ENCODE measurements at regions not wholly inside any gene's neighbourhood (a gene's known extent, or its start where the extent isn't known, plus 50 kb on each side); places are given as distances from the start of the nearest gene placed in this dataset.

DNA sequence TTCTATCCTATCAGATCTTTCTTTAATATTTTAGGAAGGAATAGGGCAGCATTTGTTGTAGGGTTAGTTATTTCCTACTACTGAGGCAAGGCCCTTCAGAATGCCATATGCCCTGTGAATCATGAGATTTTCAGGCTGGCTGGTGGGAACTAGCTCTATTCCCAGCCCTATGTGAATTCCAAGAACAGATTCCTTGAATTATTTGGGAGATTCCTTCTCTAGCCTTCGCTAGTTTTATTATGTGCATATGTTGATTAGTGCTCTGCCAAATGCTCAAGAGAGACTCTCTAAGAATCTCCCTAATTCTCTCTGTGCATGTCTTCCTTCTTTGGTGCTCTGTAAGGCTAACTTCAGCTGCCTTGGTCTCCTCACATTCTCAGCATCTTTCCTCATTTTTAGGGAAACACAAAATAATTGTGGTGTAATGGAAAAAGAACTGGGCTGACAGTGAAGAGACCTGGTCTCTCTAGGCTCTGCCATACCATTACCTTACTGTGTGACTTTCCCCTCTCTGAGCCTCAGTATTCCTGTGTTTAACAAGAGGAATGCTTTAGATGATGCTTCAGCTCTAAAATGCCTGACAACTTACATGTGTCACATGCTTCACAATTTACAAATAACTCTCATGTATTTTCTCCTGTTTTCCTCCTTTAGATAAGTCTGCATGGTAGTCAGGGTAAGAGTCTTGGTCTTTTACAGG is 79.7 kb downstream of the VMA21 start:
- Mint-ChIP-seq H3K36me3 (no peaks in the 10 kb centered on the region), H3K4me3 (no peak overlapping the region), H3K27me3 (peaks cover 6% of the 10 kb centered on the region), H3K9me3 (peaks cover 0 to under 1% (median 0%) of the 10 kb centered on the region in 7 donors), H3K27ac (no peak overlapping the region), H3K4me1 (no peaks in the 10 kb centered on the region)
- ATAC-seq (ENCODE audit: low read depth in 2 of 2) (no peak), DNase-seq (no peak)
- Histone ChIP-seq H3K4me1 (ENCODE audit: control insufficient read depth, insufficient read depth, low read length, poor library complexity, severe bottlenecking) (no peaks in the 10 kb centered on the region), H3K27ac (ENCODE audit: insufficient read depth, low read length, poor library complexity, severe bottlenecking) (no peak overlapping the region), H3K27me3 (ENCODE audit: control insufficient read depth, insufficient read depth, low read length) (no peaks in the 10 kb centered on the region), H3K36me3 (ENCODE audit: control insufficient read depth, insufficient read depth, low read length) (no peaks in the 10 kb centered on the region), H3K4me3 (ENCODE audit: low read depth, low read length) (no peak overlapping the region), H3K9me3 (ENCODE audit: control insufficient read depth in 2 of 2, low read length in 2 of 2) (no peaks in the 10 kb centered on the region)

DNA sequence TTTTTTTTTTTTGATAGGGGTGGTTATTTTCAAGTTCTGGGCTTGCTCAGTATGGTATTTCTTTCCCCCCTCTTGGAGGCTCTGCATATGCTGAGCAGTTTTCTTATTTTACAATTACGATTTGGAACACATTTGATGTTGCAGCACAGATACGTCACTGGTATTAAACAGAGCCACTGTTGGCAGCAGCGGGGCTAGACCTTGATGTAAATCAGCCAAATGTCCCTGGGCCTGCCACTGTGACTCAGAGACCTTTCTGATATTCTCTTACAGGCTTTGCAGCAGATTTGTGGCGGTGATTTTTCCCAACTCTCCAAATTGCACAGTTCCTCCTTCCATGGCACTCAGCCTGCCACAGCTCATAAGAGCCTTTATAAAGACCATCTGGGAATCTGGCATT is 81.1 kb downstream of the VMA21 start:
- no peak for ATAC-seq (ENCODE audit: low read depth in 2 of 2)
- no peak overlapping the region for H3K4me3 Mint-ChIP-seq
- H3K27ac Mint-ChIP-seq = no peak overlapping the region

DNA sequence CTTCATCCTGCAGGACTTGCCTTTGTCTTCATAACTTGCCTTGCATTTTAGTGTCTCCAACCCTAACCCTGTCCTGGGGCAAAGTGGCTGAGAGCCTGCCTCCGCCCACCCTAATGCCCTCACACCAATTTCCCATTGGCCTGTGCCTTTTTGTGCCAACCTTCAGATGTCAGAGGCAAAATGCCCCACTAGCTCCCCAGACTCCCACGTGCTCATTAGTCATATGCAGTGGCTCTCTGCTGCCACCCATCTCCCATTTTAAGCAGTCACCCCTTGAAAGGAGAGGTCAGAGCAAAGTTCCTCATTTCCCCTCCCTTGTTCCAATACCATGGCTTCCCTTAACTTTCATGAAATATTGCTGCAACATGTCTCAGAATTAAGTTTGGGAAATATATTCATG is 74.8 kb upstream of the PASD1 start:
- no peaks in the 10 kb centered on the region for H3K36me3 ChIP-seq (ENCODE audit: control insufficient read depth, insufficient read depth, low read length)
- Mint-ChIP-seq H3K27ac (no peak overlapping the region), H3K4me1 (no peaks in the 10 kb centered on the region), H3K36me3 (no peaks in the 10 kb centered on the region), H3K4me3 (no peak overlapping the region), H3K9me3 (peaks cover 0 to 2% (median 0%) of the 10 kb centered on the region in 7 donors), H3K27me3 (no peaks in the 10 kb centered on the region)
- H3K4me1 ChIP-seq (ENCODE audit: control insufficient read depth, insufficient read depth, low read length, poor library complexity, severe bottlenecking) = no peaks in the 10 kb centered on the region
- no peak overlapping the region for H3K27ac ChIP-seq (ENCODE audit: insufficient read depth, low read length, poor library complexity, severe bottlenecking)
- DNase-seq (peak in 2 of 3 donors; percentile 2 to 27), ATAC-seq (ENCODE audit: low read depth in 2 of 2) (no peak)
- H3K4me3 ChIP-seq (ENCODE audit: low read depth, low read length) = no peak overlapping the region
- H3K9me3 ChIP-seq (ENCODE audit: control insufficient read depth in 2 of 2, low read length in 2 of 2) = no peaks in the 10 kb centered on the region
- no peaks in the 10 kb centered on the region for H3K27me3 ChIP-seq (ENCODE audit: control insufficient read depth, insufficient read depth, low read length)

More for the DNA sequence above, 81.1 kb downstream of the VMA21 start:
- no peaks in the 10 kb centered on the region for H3K27me3 ChIP-seq (ENCODE audit: control insufficient read depth, insufficient read depth, low read length)
- Mint-ChIP-seq H3K4me1 (no peaks in the 10 kb centered on the region), H3K36me3 (no peaks in the 10 kb centered on the region), H3K9me3 (peaks cover 0 to 2% (median 0%) of the 10 kb centered on the region in 7 donors), H3K27me3 (peaks cover 6% of the 10 kb centered on the region)
- no peak overlapping the region for H3K27ac ChIP-seq (ENCODE audit: insufficient read depth, low read length, poor library complexity, severe bottlenecking)
- H3K36me3 ChIP-seq (ENCODE audit: control insufficient read depth, insufficient read depth, low read length) = no peaks in the 10 kb centered on the region
- no peak for DNase-seq
- H3K9me3 ChIP-seq (ENCODE audit: control insufficient read depth in 2 of 2, low read length in 2 of 2) = no peaks in the 10 kb centered on the region
- no peaks in the 10 kb centered on the region for H3K4me1 ChIP-seq (ENCODE audit: control insufficient read depth, insufficient read depth, low read length, poor library complexity, severe bottlenecking)
- H3K4me3 ChIP-seq (ENCODE audit: low read depth, low read length) = no peak overlapping the region

DNA sequence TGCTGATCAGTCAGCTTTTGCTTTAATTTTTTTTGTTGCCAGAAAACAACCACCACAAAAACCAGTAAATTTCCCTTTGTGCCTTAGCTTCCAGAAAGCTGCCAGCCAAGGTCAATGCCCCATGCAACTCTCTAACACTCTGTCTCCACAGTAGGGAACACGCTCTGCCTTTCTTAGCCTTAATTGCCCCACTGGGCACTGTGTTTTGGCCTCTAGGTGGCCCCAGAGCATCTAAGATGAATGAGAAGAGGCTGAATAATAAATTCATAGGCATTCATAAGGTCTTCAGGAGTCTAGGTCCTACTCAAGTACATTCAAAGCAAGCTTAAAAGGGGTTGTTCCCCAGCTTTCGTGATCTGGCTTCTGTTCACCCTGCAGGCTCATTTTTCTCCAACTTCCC is 57.7 kb upstream of the PASD1 start:
- Mint-ChIP-seq H3K36me3 (no peaks in the 10 kb centered on the region), H3K27me3 (peaks cover 8% of the 10 kb centered on the region), H3K27ac (no peak overlapping the region), H3K4me1 (no peaks in the 10 kb centered on the region), H3K9me3 (peaks cover 0 to 3% (median 0%) of the 10 kb centered on the region in 7 donors), H3K4me3 (no peak overlapping the region)
- Histone ChIP-seq H3K27ac (ENCODE audit: insufficient read depth, low read length, poor library complexity, severe bottlenecking) (no peak overlapping the region), H3K27me3 (ENCODE audit: control insufficient read depth, insufficient read depth, low read length) (no peaks in the 10 kb centered on the region), H3K9me3 (ENCODE audit: control insufficient read depth in 2 of 2, low read length in 2 of 2) (no peaks in the 10 kb centered on the region), H3K4me1 (ENCODE audit: control insufficient read depth, insufficient read depth, low read length, poor library complexity, severe bottlenecking) (no peaks in the 10 kb centered on the region), H3K36me3 (ENCODE audit: control insufficient read depth, insufficient read depth, low read length) (no peaks in the 10 kb centered on the region), H3K4me3 (ENCODE audit: low read depth, low read length) (no peak overlapping the region)
- DNase-seq (peak in 1 of 3 donors; percentile 29), ATAC-seq (ENCODE audit: low read depth in 2 of 2) (no peak)

DNA sequence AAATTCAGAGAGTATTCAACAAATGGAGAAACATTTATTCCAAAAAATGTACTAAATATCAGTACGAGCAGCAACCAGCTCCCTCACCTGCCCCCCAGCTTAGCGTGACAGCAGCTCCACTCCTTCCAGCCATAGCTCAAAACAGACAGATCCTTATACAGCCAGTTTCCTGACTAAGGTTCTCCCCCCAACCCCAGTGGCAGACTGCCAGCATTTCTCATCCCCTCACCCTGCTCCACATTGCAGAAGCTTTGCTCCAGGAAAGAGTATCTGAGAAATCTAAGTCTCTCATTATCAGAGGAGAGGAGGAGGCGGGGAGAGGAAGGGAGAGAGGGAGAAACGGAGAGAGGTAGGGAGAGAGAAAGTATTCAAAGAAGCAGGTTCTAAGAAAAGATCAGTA is 53.3 kb upstream of the PASD1 start:
- DNase-seq (no peak), ATAC-seq (ENCODE audit: low read depth in 2 of 2) (no peak)
- Mint-ChIP-seq H3K4me3 (no peak overlapping the region), H3K9me3 (peaks cover 0 to 2% (median 0%) of the 10 kb centered on the region in 7 donors), H3K4me1 (no peaks in the 10 kb centered on the region), H3K27ac (no peak overlapping the region), H3K36me3 (no peaks in the 10 kb centered on the region), H3K27me3 (peaks cover 8% of the 10 kb centered on the region)
- no peaks in the 10 kb centered on the region for H3K27me3 ChIP-seq (ENCODE audit: control insufficient read depth, insufficient read depth, low read length)
- no peak overlapping the region for H3K4me3 ChIP-seq (ENCODE audit: low read depth, low read length)
- no peaks in the 10 kb centered on the region for H3K36me3 ChIP-seq (ENCODE audit: control insufficient read depth, insufficient read depth, low read length)
- no peaks in the 10 kb centered on the region for H3K4me1 ChIP-seq (ENCODE audit: control insufficient read depth, insufficient read depth, low read length, poor library complexity, severe bottlenecking)
- no peaks in the 10 kb centered on the region for H3K9me3 ChIP-seq (ENCODE audit: control insufficient read depth in 2 of 2, low read length in 2 of 2)
- no peak overlapping the region for H3K27ac ChIP-seq (ENCODE audit: insufficient read depth, low read length, poor library complexity, severe bottlenecking)

DNA sequence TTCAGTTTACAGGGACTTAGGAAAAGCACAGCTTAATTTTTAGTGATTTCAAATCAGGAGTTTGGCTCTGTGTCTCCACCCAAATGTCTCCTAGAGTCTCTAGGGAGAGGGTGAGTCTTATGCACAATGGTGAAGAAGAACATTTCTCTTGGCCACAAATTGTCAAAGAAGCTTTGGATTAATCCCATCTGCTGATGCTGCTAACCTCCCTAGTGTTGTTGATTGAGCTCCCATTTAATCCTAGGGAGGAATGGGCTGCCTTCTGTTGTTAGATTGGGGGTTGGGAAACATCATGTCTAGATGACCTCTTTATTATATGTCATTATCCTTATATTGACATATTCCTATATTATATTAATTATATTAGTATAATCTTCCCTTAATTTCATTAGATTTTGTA is 50.0 kb upstream of the PASD1 start:
- Mint-ChIP-seq H3K27ac (no peak overlapping the region), H3K27me3 (peaks cover 13% of the 10 kb centered on the region), H3K4me3 (no peak overlapping the region), H3K9me3 (peaks cover 0 to 2% (median 0%) of the 10 kb centered on the region in 7 donors), H3K4me1 (no peaks in the 10 kb centered on the region), H3K36me3 (no peaks in the 10 kb centered on the region)
- Histone ChIP-seq H3K4me1 (ENCODE audit: control insufficient read depth, insufficient read depth, low read length, poor library complexity, severe bottlenecking) (no peaks in the 10 kb centered on the region), H3K27me3 (ENCODE audit: control insufficient read depth, insufficient read depth, low read length) (no peaks in the 10 kb centered on the region), H3K9me3 (ENCODE audit: control insufficient read depth in 2 of 2, low read length in 2 of 2) (no peaks in the 10 kb centered on the region), H3K4me3 (ENCODE audit: low read depth, low read length) (no peak overlapping the region), H3K36me3 (ENCODE audit: control insufficient read depth, insufficient read depth, low read length) (no peaks in the 10 kb centered on the region), H3K27ac (ENCODE audit: insufficient read depth, low read length, poor library complexity, severe bottlenecking) (no peak overlapping the region)
- DNase-seq (no peak), ATAC-seq (ENCODE audit: low read depth in 2 of 2) (no peak)

Data from CD4-positive, CD25-positive, alpha-beta regulatory T cell (primary cell).